ENCODE measurements at regions not wholly inside any gene's neighbourhood (a gene's known extent, or its start where the extent isn't known, plus 50 kb on each side); places are given as distances from the start of the nearest gene placed in this dataset.

GRCh38 chr17:77872199-77872598 lies 86.3 kb upstream of the TNRC6C start:
- DNase-seq, result peak; percentile 36
- ChIA-PET CTCF (no interaction called here), POLR2A (no interaction called here)
- peaks cover 14% of the 10 kb centered on the region for H3K36me3 Mint-ChIP-seq
- H3K4me1 Mint-ChIP-seq (ENCODE audit: low read depth), result peaks cover 50% of the 10 kb centered on the region
- no peaks in the 10 kb centered on the region for H3K27me3 Mint-ChIP-seq
- peaks cover 13% of the 10 kb centered on the region for H3K9me3 Mint-ChIP-seq
- no peak overlapping the region for H3K4me3 Mint-ChIP-seq
- H3K27ac Mint-ChIP-seq, result no peak overlapping the region
- intact Hi-C loops (cut with micrococcal nuclease), result no loop called here

GRCh38 chr17:77872714-77873499 lies 85.6 kb upstream of the TNRC6C start:
- no peak overlapping the region for H3K4me3 Mint-ChIP-seq
- ChIA-PET POLR2A (no interaction called here), CTCF (no interaction called here)
- intact Hi-C loops (cut with micrococcal nuclease), result no loop called here
- DNase-seq, result no peak
- H3K9me3 Mint-ChIP-seq, result peaks cover 13% of the 10 kb centered on the region
- no peak overlapping the region for H3K27ac Mint-ChIP-seq
- peaks cover 56% of the 10 kb centered on the region for H3K4me1 Mint-ChIP-seq (ENCODE audit: low read depth)
- H3K27me3 Mint-ChIP-seq, result no peaks in the 10 kb centered on the region
- peaks cover 14% of the 10 kb centered on the region for H3K36me3 Mint-ChIP-seq

- H3K27me3 Mint-ChIP-seq, result no peaks in the 10 kb centered on the region
- intact Hi-C loops (cut with micrococcal nuclease), result no loop called here
These were observed 84.8 kb upstream of the TNRC6C start for GRCh38 chr17:77873500-77874302.

GRCh38 chr17:77874303-77875050 lies 84.0 kb upstream of the TNRC6C start:
- Mint-ChIP-seq H3K27me3 (no peaks in the 10 kb centered on the region), H3K36me3 (peaks cover 14% of the 10 kb centered on the region), H3K4me1 (ENCODE audit: low read depth) (peaks cover 57% of the 10 kb centered on the region), H3K9me3 (peaks cover 13% of the 10 kb centered on the region), H3K4me3 (no peak overlapping the region), H3K27ac (no peak overlapping the region)
- intact Hi-C loops (cut with micrococcal nuclease), result no loop called here
- POLR2A ChIA-PET, result no interaction called here
- CTCF ChIA-PET, result no interaction called here
- no peak for DNase-seq

More at GRCh38 chr17:77873500-77874302, 84.8 kb upstream of the TNRC6C start:
- H3K9me3 Mint-ChIP-seq, result peaks cover 13% of the 10 kb centered on the region
- no peak for DNase-seq
- CTCF ChIA-PET, result no interaction called here
- no peak overlapping the region for H3K27ac Mint-ChIP-seq
- peaks cover 58% of the 10 kb centered on the region for H3K4me1 Mint-ChIP-seq (ENCODE audit: low read depth)
- H3K4me3 Mint-ChIP-seq, result no peak overlapping the region
- POLR2A ChIA-PET, result no interaction called here
- H3K36me3 Mint-ChIP-seq, result peaks cover 14% of the 10 kb centered on the region

- ChIA-PET POLR2A (no interaction called here), CTCF (no interaction called here)
- no peak overlapping the region for H3K4me3 Mint-ChIP-seq
- no peaks in the 10 kb centered on the region for H3K27me3 Mint-ChIP-seq
- intact Hi-C loops (cut with micrococcal nuclease), result no loop called here
- H3K27ac Mint-ChIP-seq, result no peak overlapping the region
- H3K4me1 Mint-ChIP-seq (ENCODE audit: low read depth), result peaks cover 57% of the 10 kb centered on the region
- H3K36me3 Mint-ChIP-seq, result peaks cover 14% of the 10 kb centered on the region
- DNase-seq, result no peak
- H3K9me3 Mint-ChIP-seq, result peaks cover 13% of the 10 kb centered on the region
These were observed 83.3 kb upstream of the TNRC6C start for GRCh38 chr17:77875051-77875780.

GRCh38 chr17:77875881-77876509 lies 82.5 kb upstream of the TNRC6C start:
- CTCF ChIA-PET, result no interaction called here
- DNase-seq, result peak; percentile 62
- Mint-ChIP-seq H3K4me3 (no peak overlapping the region), H3K27me3 (no peaks in the 10 kb centered on the region), H3K4me1 (ENCODE audit: low read depth) (peaks cover 65% of the 10 kb centered on the region), H3K9me3 (peaks cover 13% of the 10 kb centered on the region), H3K36me3 (peaks cover 14% of the 10 kb centered on the region), H3K27ac (no peak overlapping the region)
- intact Hi-C loops (cut with micrococcal nuclease), result no loop called here
- POLR2A ChIA-PET, result no interaction called here

- ChIA-PET POLR2A (no interaction called here), CTCF (no interaction called here)
- intact Hi-C loops (cut with micrococcal nuclease), result no loop called here
- Mint-ChIP-seq H3K27ac (no peak overlapping the region), H3K27me3 (no peaks in the 10 kb centered on the region), H3K4me3 (no peak overlapping the region), H3K4me1 (ENCODE audit: low read depth) (peaks cover 67% of the 10 kb centered on the region), H3K9me3 (peaks cover 13% of the 10 kb centered on the region), H3K36me3 (peaks cover 14% of the 10 kb centered on the region)
- no peak for DNase-seq
These were observed 81.5 kb upstream of the TNRC6C start for GRCh38 chr17:77877036-77877435.

- no peak overlapping the region for H3K27ac Mint-ChIP-seq
- H3K36me3 Mint-ChIP-seq, result peaks cover 14% of the 10 kb centered on the region
- intact Hi-C loops (cut with micrococcal nuclease), result no loop called here
- no peak for DNase-seq
- peaks cover 67% of the 10 kb centered on the region for H3K4me1 Mint-ChIP-seq (ENCODE audit: low read depth)
- no peaks in the 10 kb centered on the region for H3K27me3 Mint-ChIP-seq
- no peak overlapping the region for H3K4me3 Mint-ChIP-seq
- POLR2A ChIA-PET, result no interaction called here
- H3K9me3 Mint-ChIP-seq, result peaks cover 13% of the 10 kb centered on the region
- CTCF ChIA-PET, result no interaction called here
These were observed 80.7 kb upstream of the TNRC6C start for GRCh38 chr17:77877646-77878355.

GRCh38 chr17:77879226-77879895 lies 79.1 kb upstream of the TNRC6C start:
- peaks cover 13% of the 10 kb centered on the region for H3K9me3 Mint-ChIP-seq
- ChIA-PET CTCF (interaction anchor here (0.5 kb wide), 1 partner anchor 309 kb away, joined by 3 read pairs; no protein-coding TSS in a partner anchor), POLR2A (no interaction called here)
- H3K27me3 Mint-ChIP-seq, result no peaks in the 10 kb centered on the region
- H3K4me1 Mint-ChIP-seq (ENCODE audit: low read depth), result peaks cover 68% of the 10 kb centered on the region
- peaks cover 14% of the 10 kb centered on the region for H3K36me3 Mint-ChIP-seq
- peak overlapping the region; percentile 33 for H3K27ac Mint-ChIP-seq
- no peak for DNase-seq
- intact Hi-C loops (cut with micrococcal nuclease), result no loop called here
- no peak overlapping the region for H3K4me3 Mint-ChIP-seq

- no peaks in the 10 kb centered on the region for H3K27me3 Mint-ChIP-seq
- CTCF ChIA-PET, result no interaction called here
- peak overlapping the region; percentile 33 for H3K27ac Mint-ChIP-seq
- no peak for DNase-seq
- intact Hi-C loops (cut with micrococcal nuclease), result loop anchor here (5.0 to 10.0 kb wide), 2 partner anchors 77 to 425 kb away; partner anchors contain the start of gene TNRC6C
- H3K36me3 Mint-ChIP-seq, result peaks cover 14% of the 10 kb centered on the region
- peaks cover 66% of the 10 kb centered on the region for H3K4me1 Mint-ChIP-seq (ENCODE audit: low read depth)
- peaks cover 13% of the 10 kb centered on the region for H3K9me3 Mint-ChIP-seq
- POLR2A ChIA-PET, result no interaction called here
- H3K4me3 Mint-ChIP-seq, result no peak overlapping the region
These were observed 78.6 kb upstream of the TNRC6C start for GRCh38 chr17:77879896-77880280.
